Gastrocnemius medialis (tissue), 4 donors: ENCODE measurements at regions not wholly inside any gene's neighbourhood (a gene's known extent, or its start where the extent isn't known, plus 50 kb on each side); places are given as distances from the start of the nearest gene placed in this dataset.
"Not testable (repeated sequence)": the region's sequence is repeated elsewhere in the genome, so short reads cannot be mapped to it uniquely, and the experiment has no call there.

Experiments used
- ATAC-seq, 2 donors: fragments of 150-250 bp; one replicate each; pipeline ENCODE4 v1.9.1; 2016
- DNase-seq, 2 donors: peaks; one replicate each; pipeline ENCODE4 v3.0.0-alpha.2; 2019
- H3K27ac ChIP-seq, 4 donors: fragments of 200-600 bp; sonication (generic); 1 replicate in 1 of 4; 2 replicates in 3 of 4; pipeline ENCODE4 v1.5.1; 2016 to 2018; ENCODE audit warnings: mild to moderate bottlenecking in 2 of 4, moderate library complexity in 1 of 4
- H3K27me3 ChIP-seq, 3 donors: fragments of 200-600 bp; sonication (generic) in 2 of 3; 1 replicate in 1 of 3; 2 replicates in 2 of 3; pipeline versions ENCODE4 v1.5.1 to v1.6.0; 2016 to 2019; ENCODE audit warnings: mild to moderate bottlenecking in 1 of 3, moderate library complexity in 1 of 3
- H3K36me3 ChIP-seq, 2 donors: fragments of 200-600 bp; sonication (generic) in 1 of 2; one replicate each; pipeline ENCODE4 v1.5.1; 2017 to 2018
- H3K4me1 ChIP-seq, 2 donors: fragments of 200-600 bp; sonication (generic) in 1 of 2; one replicate each; pipeline ENCODE4 v1.5.1; 2016 to 2017; ENCODE audit warnings: mild to moderate bottlenecking in 2 of 2
- H3K4me3 ChIP-seq, 4 donors: fragments of 200-600 bp; sonication (generic) in 3 of 4; 1 replicate in 1 of 4; 2 replicates in 3 of 4; pipeline ENCODE4 v1.5.1; 2016 to 2019; ENCODE audit warnings: mild to moderate bottlenecking in 2 of 4
- H3K9me3 ChIP-seq, 3 donors: fragments of 200-600 bp; sonication (generic) in 2 of 3; 1 replicate in 1 of 3; 2 replicates in 2 of 3; pipeline ENCODE4 v1.5.1; 2016 to 2019
- POLR2A ChIP-seq, 2 donors: fragments of 450-650 bp; IDR thresholded peaks; one replicate each; pipeline ENCODE4 v1.6.1; 2017; ENCODE audit warnings: antibody characterized with exemption in 2 of 2, mild to moderate bottlenecking in 2 of 2, moderate library complexity in 2 of 2
- in situ Hi-C, 4 donors: fragments of 200-750 bp; cut with MboI; loops; one replicate each; pipeline versions ENCODE4 v1.15.0 to v1.8.0; 2017; ENCODE audit warnings: low sequenced_read_pairs in 4 of 4
- intact Hi-C: fragments of 100-400 bp; cut with DNase I; formaldehyde crosslinking; loops from one replicate; pipeline ENCODE4 v1.15.1; 2023; ENCODE audit warnings: low total_unique reads
- TF ChIP-seq, protein P1 (sequence below), 5 experiments: fragments of 450-650 bp in 3 of 5; fragments of 200-600 bp in 2 of 5; sonication (generic) in 2 of 5; IDR thresholded peaks in 4 of 5; conservative IDR thresholded peaks in 1 of 5; 1 replicate in 4 of 5; 2 replicates in 1 of 5; pipeline ENCODE4 v1.5.1; 2016 to 2019; ENCODE audit warnings: antibody characterized with exemption in 5 of 5, mild to moderate bottlenecking in 3 of 5, moderate library complexity in 3 of 5

GRCh38 chr4:91754716-91755115 lies 549.0 kb upstream of the GRID2 start:
- TF ChIP-seq, protein P1, sequence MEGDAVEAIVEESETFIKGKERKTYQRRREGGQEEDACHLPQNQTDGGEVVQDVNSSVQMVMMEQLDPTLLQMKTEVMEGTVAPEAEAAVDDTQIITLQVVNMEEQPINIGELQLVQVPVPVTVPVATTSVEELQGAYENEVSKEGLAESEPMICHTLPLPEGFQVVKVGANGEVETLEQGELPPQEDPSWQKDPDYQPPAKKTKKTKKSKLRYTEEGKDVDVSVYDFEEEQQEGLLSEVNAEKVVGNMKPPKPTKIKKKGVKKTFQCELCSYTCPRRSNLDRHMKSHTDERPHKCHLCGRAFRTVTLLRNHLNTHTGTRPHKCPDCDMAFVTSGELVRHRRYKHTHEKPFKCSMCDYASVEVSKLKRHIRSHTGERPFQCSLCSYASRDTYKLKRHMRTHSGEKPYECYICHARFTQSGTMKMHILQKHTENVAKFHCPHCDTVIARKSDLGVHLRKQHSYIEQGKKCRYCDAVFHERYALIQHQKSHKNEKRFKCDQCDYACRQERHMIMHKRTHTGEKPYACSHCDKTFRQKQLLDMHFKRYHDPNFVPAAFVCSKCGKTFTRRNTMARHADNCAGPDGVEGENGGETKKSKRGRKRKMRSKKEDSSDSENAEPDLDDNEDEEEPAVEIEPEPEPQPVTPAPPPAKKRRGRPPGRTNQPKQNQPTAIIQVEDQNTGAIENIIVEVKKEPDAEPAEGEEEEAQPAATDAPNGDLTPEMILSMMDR (IDR thresholded peaks at IDR 0.05 in 4 of 5, conservative IDR thresholded peaks at IDR 0.05 in 1 of 5) = no peak
- no peak for TF ChIP-seq POLR2A (IDR thresholded peaks at IDR 0.05)
- no peak overlapping the region for H3K27ac ChIP-seq
- DNase-seq = no peak
- H3K9me3 ChIP-seq = no peaks in the 10 kb centered on the region
- intact Hi-C loops (no loop called here), in situ Hi-C loops (no loop called here)
- no peaks in the 10 kb centered on the region for H3K27me3 ChIP-seq
- no peaks in the 10 kb centered on the region for H3K4me1 ChIP-seq
- H3K36me3 ChIP-seq = no peaks in the 10 kb centered on the region
- no peak overlapping the region for H3K4me3 ChIP-seq
- no peak for ATAC-seq

GRCh38 chr4:91758487-91758886 lies 545.3 kb upstream of the GRID2 start:
- Histone ChIP-seq H3K4me1 (no peaks in the 10 kb centered on the region), H3K36me3 (no peaks in the 10 kb centered on the region), H3K27ac (no peak overlapping the region), H3K9me3 (no peaks in the 10 kb centered on the region), H3K27me3 (no peaks in the 10 kb centered on the region), H3K4me3 (no peak overlapping the region)
- in situ Hi-C loops = no loop called here
- DNase-seq (no peak), ATAC-seq (no peak)
- intact Hi-C loops = no loop called here
- no peak for TF ChIP-seq POLR2A (IDR thresholded peaks at IDR 0.05)
- TF ChIP-seq, protein P1 (IDR thresholded peaks at IDR 0.05 in 4 of 5, conservative IDR thresholded peaks at IDR 0.05 in 1 of 5) = no peak

GRCh38 chr4:91764085-91764484 lies 539.7 kb upstream of the GRID2 start:
- no peak for ATAC-seq
- TF ChIP-seq POLR2A (IDR thresholded peaks at IDR 0.05) = no peak
- TF ChIP-seq, protein P1 (IDR thresholded peaks at IDR 0.05 in 4 of 5, conservative IDR thresholded peaks at IDR 0.05 in 1 of 5) = no peak

DNA sequence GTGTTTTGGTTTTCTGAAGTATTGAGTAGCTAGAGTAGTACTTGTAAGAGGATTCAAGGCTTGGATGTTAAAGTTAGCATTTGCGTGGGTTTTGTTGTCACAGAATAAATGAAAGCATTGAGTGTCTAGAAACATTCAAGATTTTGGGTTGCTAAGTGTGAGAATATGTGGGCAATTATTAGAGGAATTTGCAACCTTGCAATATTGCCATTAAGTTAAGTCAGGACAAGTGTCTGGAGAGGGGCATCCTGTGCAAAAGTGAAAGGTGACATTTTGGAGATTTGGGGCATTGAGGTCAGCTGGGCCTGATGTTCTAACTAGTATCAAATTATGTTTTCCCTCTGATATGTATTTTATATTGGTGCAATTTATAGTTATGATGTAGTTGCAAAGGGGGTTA lies 533.9 kb upstream of the GRID2 start:
- in situ Hi-C loops = no loop called here
- ATAC-seq = no peak

More at GRCh38 chr4:91764085-91764484, 539.7 kb upstream of the GRID2 start:
- intact Hi-C loops = no loop called here
- H3K27me3 ChIP-seq = no peaks in the 10 kb centered on the region
- in situ Hi-C loops = no loop called here
- H3K27ac ChIP-seq = no peak overlapping the region
- no peaks in the 10 kb centered on the region for H3K9me3 ChIP-seq
- no peaks in the 10 kb centered on the region for H3K4me1 ChIP-seq
- DNase-seq = no peak
- H3K4me3 ChIP-seq = no peak overlapping the region
- no peaks in the 10 kb centered on the region for H3K36me3 ChIP-seq

DNA sequence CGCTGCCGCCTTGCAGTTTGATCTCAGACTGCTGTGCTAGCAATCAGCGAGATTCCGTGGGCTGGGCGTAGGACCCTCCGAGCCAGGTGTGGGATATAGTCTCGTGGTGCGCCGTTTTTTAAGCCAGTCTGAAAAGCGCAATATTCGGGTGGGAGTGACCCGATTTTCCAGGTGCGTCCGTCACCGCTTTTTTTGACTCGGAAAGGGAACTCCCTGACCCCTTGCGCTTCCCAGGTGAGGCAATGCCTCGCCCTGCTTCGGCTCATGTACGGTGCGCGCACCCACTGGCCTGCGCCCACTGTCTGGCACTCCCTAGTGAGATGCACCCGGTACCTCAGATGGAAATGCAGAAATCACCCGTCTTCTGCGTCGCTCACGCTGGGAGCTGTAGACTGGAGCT lies 512.1 kb upstream of the GRID2 start:
- ATAC-seq, intact Hi-C loops: not testable (repeated sequence)

More for the DNA sequence above, 533.9 kb upstream of the GRID2 start:
- intact Hi-C loops = no loop called here
- no peaks in the 10 kb centered on the region for H3K4me1 ChIP-seq
- TF ChIP-seq, protein P1 (IDR thresholded peaks at IDR 0.05 in 4 of 5, conservative IDR thresholded peaks at IDR 0.05 in 1 of 5) = no peak
- no peak for TF ChIP-seq POLR2A (IDR thresholded peaks at IDR 0.05)
- H3K36me3 ChIP-seq = no peaks in the 10 kb centered on the region
- DNase-seq = no peak
- H3K27ac ChIP-seq = no peak overlapping the region
- H3K9me3 ChIP-seq = no peaks in the 10 kb centered on the region
- no peak overlapping the region for H3K4me3 ChIP-seq
- H3K27me3 ChIP-seq = no peaks in the 10 kb centered on the region

More for the DNA sequence above, 512.1 kb upstream of the GRID2 start:
- H3K4me3 ChIP-seq, H3K36me3 ChIP-seq, H3K27me3 ChIP-seq, in situ Hi-C loops, H3K4me1 ChIP-seq, H3K9me3 ChIP-seq, H3K27ac ChIP-seq, DNase-seq: not testable (repeated sequence)
